ENCODE measurements at regions not wholly inside any gene's neighbourhood (a gene's known extent, or its start where the extent isn't known, plus 50 kb on each side); places are given as distances from the start of the nearest gene placed in this dataset.

GRCh38 chr20:50347284-50348063 is 156.8 kb downstream of the CEBPB start:
- Histone ChIP-seq H3K4me1 (no peaks in the 10 kb centered on the region), H3K79me2 (no peaks in the 10 kb centered on the region), H3K9ac (no peak overlapping the region), H3K36me3 (ENCODE audit: control insufficient read depth, insufficient read depth, low read length) (no peaks in the 10 kb centered on the region), H3K4me2 (ENCODE audit: low read length) (no peak overlapping the region), H3K27me3 (ENCODE audit: control insufficient read depth, insufficient read depth, low read length) (no peaks in the 10 kb centered on the region), H3K27ac (peak overlapping the region; percentile 50), H3K9me3 (ENCODE audit: control insufficient read depth, low read length) (no peaks in the 10 kb centered on the region), H2AFZ (no peak overlapping the region), H3K4me3 (ENCODE audit: low read depth, low read length) (no peak overlapping the region)
- TF ChIP-seq, protein P1, sequence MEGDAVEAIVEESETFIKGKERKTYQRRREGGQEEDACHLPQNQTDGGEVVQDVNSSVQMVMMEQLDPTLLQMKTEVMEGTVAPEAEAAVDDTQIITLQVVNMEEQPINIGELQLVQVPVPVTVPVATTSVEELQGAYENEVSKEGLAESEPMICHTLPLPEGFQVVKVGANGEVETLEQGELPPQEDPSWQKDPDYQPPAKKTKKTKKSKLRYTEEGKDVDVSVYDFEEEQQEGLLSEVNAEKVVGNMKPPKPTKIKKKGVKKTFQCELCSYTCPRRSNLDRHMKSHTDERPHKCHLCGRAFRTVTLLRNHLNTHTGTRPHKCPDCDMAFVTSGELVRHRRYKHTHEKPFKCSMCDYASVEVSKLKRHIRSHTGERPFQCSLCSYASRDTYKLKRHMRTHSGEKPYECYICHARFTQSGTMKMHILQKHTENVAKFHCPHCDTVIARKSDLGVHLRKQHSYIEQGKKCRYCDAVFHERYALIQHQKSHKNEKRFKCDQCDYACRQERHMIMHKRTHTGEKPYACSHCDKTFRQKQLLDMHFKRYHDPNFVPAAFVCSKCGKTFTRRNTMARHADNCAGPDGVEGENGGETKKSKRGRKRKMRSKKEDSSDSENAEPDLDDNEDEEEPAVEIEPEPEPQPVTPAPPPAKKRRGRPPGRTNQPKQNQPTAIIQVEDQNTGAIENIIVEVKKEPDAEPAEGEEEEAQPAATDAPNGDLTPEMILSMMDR (IDR thresholded peaks at IDR 0.05), result no peak

DNA sequence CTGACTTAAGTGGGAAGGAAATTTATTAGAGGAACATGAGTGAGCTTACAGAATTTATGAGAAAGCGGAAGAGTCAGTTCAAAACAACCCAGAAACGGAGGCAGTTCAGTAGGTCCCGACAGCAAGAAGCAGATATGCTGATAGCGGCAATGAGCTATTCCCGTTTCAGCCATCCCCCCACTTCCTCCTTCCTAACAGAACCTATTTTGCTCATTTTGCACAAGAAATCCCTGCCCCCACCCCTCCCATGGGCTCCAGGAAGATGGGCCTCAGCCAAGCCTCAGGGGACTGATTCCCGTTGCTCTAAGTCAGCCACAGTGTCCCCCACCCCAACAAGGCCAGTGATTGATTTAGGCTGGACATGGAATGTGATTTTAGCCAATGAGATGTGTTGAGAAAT is 157.5 kb downstream of the CEBPB start:
- Histone ChIP-seq H3K9ac (no peak overlapping the region), H3K4me2 (ENCODE audit: low read length) (no peak overlapping the region), H3K36me3 (ENCODE audit: control insufficient read depth, insufficient read depth, low read length) (no peaks in the 10 kb centered on the region), H3K4me3 (ENCODE audit: low read depth, low read length) (no peak overlapping the region), H3K9me3 (ENCODE audit: control insufficient read depth, low read length) (no peaks in the 10 kb centered on the region), H3K27me3 (ENCODE audit: control insufficient read depth, insufficient read depth, low read length) (no peaks in the 10 kb centered on the region), H3K4me1 (no peaks in the 10 kb centered on the region), H3K27ac (peak overlapping the region; percentile 50), H3K79me2 (no peaks in the 10 kb centered on the region), H2AFZ (no peak overlapping the region)
- TF ChIP-seq, protein P1 (IDR thresholded peaks at IDR 0.05), result no peak

- H3K9ac ChIP-seq, result no peak overlapping the region
- no peaks in the 10 kb centered on the region for H3K27me3 ChIP-seq (ENCODE audit: control insufficient read depth, insufficient read depth, low read length)
- no peaks in the 10 kb centered on the region for H3K4me1 ChIP-seq
- no peaks in the 10 kb centered on the region for H3K9me3 ChIP-seq (ENCODE audit: control insufficient read depth, low read length)
- no peak overlapping the region for H3K4me2 ChIP-seq (ENCODE audit: low read length)
- H3K36me3 ChIP-seq (ENCODE audit: control insufficient read depth, insufficient read depth, low read length), result no peaks in the 10 kb centered on the region
- no peaks in the 10 kb centered on the region for H3K79me2 ChIP-seq
- no peak overlapping the region for H3K27ac ChIP-seq
- H3K4me3 ChIP-seq (ENCODE audit: low read depth, low read length), result no peak overlapping the region
- no peak overlapping the region for H2AFZ ChIP-seq
- TF ChIP-seq, protein P1 (IDR thresholded peaks at IDR 0.05), result no peak
Observed at GRCh38 chr20:50350510-50351249, 159.5 kb upstream of the PTPN1 start.

GRCh38 chr20:50351541-50351940 is 158.6 kb upstream of the PTPN1 start:
- Histone ChIP-seq H3K27me3 (ENCODE audit: control insufficient read depth, insufficient read depth, low read length) (no peaks in the 10 kb centered on the region), H3K4me2 (ENCODE audit: low read length) (no peak overlapping the region), H2AFZ (no peak overlapping the region), H3K9ac (no peak overlapping the region), H3K36me3 (ENCODE audit: control insufficient read depth, insufficient read depth, low read length) (no peaks in the 10 kb centered on the region), H3K9me3 (ENCODE audit: control insufficient read depth, low read length) (no peaks in the 10 kb centered on the region), H3K4me1 (no peaks in the 10 kb centered on the region), H3K4me3 (ENCODE audit: low read depth, low read length) (no peak overlapping the region), H3K27ac (no peak overlapping the region), H3K79me2 (no peaks in the 10 kb centered on the region)
- TF ChIP-seq, protein P1 (IDR thresholded peaks at IDR 0.05), result no peak

Measured in parathyroid adenoma (tissue), 2 donors.